Rectal smooth muscle tissue (tissue), 1 donor: ENCODE measurements at regions not wholly inside any gene's neighbourhood (a gene's known extent, or its start where the extent isn't known, plus 50 kb on each side); places are given as distances from the start of the nearest gene placed in this dataset.

Source experiments
- H3K27ac ChIP-seq: one replicate; pipeline ENCODE4 v1.7.0; 2013; ENCODE audit warnings: low read depth, low read length, inconsistent platforms
- H3K27me3 ChIP-seq: one replicate; pipeline ENCODE4 v1.7.0; 2013; ENCODE audit warnings: low read length; ENCODE audit not compliant: control insufficient read depth, insufficient read depth
- H3K36me3 ChIP-seq: one replicate; pipeline ENCODE4 v1.7.0; 2013; ENCODE audit warnings: low read length; ENCODE audit not compliant: control insufficient read depth, insufficient read depth
- H3K4me1 ChIP-seq: one replicate; pipeline ENCODE4 v1.7.0; 2013; ENCODE audit warnings: low read length; ENCODE audit not compliant: control insufficient read depth, insufficient read depth
- H3K4me3 ChIP-seq: one replicate; pipeline ENCODE4 v1.7.0; 2013; ENCODE audit warnings: low read length
- H3K9ac ChIP-seq: one replicate; pipeline ENCODE4 v1.7.0; 2013; ENCODE audit warnings: low read length

DNA sequence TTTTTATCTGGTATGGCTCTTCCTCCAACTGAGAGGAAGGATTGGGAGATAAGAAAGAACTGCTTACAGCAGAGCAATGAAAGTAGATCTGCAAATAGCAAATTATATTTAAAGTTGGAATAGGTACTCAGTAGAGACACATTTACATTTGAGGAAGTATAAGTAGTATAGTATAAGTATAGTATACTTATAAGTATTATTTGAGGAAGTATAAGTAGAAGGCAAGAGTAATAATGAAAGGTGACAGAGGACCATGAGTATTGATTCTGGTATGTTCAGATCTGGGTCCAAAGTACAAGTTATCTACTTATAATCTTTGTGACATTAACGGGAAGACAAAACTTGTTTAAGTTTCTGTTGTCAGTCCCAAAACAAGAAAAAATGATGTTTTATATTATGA lies 527.6 kb upstream of the SORCS1 start:
- Histone ChIP-seq H3K27me3 (no peaks in the 10 kb centered on the region), H3K4me1 (no peaks in the 10 kb centered on the region)

GRCh38 chr10:107689323-107689722 lies 524.8 kb upstream of the SORCS1 start:
- Histone ChIP-seq H3K27me3 (no peaks in the 10 kb centered on the region), H3K4me1 (no peaks in the 10 kb centered on the region), H3K9ac (no peak overlapping the region), H3K27ac (no peak overlapping the region), H3K36me3 (no peaks in the 10 kb centered on the region), H3K4me3 (no peak overlapping the region)

More for the DNA sequence above, 527.6 kb upstream of the SORCS1 start:
- H3K27ac ChIP-seq = no peak overlapping the region
- no peaks in the 10 kb centered on the region for H3K36me3 ChIP-seq
- no peak overlapping the region for H3K4me3 ChIP-seq
- H3K9ac ChIP-seq = no peak overlapping the region

GRCh38 chr10:107687701-107688100 lies 523.2 kb upstream of the SORCS1 start:
- Histone ChIP-seq H3K36me3 (no peaks in the 10 kb centered on the region), H3K4me1 (no peaks in the 10 kb centered on the region), H3K27ac (no peak overlapping the region), H3K27me3 (no peaks in the 10 kb centered on the region), H3K9ac (no peak overlapping the region), H3K4me3 (no peak overlapping the region)

GRCh38 chr10:107686095-107686494 lies 521.6 kb upstream of the SORCS1 start:
- Histone ChIP-seq H3K36me3 (no peaks in the 10 kb centered on the region), H3K4me3 (no peak overlapping the region), H3K27me3 (no peaks in the 10 kb centered on the region), H3K9ac (no peak overlapping the region), H3K27ac (no peak overlapping the region), H3K4me1 (no peaks in the 10 kb centered on the region)

DNA sequence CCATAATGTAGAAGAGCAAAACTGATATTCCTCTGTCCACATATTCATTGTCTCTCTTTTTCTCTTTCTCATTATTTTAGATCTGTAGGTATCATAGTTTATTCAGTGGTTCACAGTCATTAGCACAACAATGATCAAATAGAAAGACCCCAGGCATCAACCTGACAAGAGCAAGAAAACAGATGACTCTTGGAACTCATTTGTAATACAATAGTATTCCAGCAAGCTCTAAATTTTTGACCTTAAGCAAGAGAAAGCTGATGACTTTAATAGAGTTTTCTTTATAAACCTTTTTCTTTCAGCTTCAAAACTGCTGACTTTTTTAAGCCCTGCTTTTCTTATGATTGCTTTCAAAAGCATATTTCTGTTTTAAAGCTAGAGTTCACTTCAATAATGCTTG lies 507.5 kb upstream of the SORCS1 start:
- Histone ChIP-seq H3K27ac (no peak overlapping the region), H3K9ac (no peak overlapping the region), H3K36me3 (no peaks in the 10 kb centered on the region), H3K4me1 (no peaks in the 10 kb centered on the region), H3K4me3 (no peak overlapping the region), H3K27me3 (no peaks in the 10 kb centered on the region)

GRCh38 chr10:107666214-107666613 lies 501.7 kb upstream of the SORCS1 start:
- Histone ChIP-seq H3K27me3 (no peaks in the 10 kb centered on the region), H3K4me1 (no peaks in the 10 kb centered on the region), H3K9ac (no peak overlapping the region), H3K4me3 (no peak overlapping the region), H3K27ac (no peak overlapping the region), H3K36me3 (no peaks in the 10 kb centered on the region)

DNA sequence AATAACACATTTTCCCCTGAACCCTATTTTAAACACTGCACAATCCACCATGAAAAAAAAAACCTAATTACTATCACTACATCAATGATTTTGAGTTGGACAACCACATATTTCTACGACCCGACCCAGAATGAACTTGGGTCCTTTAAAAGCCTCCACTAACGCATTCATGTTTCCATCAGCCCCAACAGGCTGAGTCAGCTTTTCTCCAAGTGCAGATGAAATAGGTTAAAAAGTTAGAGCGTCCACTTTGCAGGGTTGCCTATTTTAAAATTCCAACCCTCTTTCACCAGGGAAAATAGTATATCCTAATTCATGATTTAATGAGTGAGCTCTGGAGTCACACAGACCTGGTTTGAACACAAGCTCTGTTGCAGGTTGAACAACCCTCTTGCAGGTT lies 501.0 kb upstream of the SORCS1 start:
- Histone ChIP-seq H3K9ac (no peak overlapping the region), H3K4me1 (no peaks in the 10 kb centered on the region), H3K36me3 (no peaks in the 10 kb centered on the region), H3K27ac (no peak overlapping the region), H3K4me3 (no peak overlapping the region), H3K27me3 (no peaks in the 10 kb centered on the region)

- no peak overlapping the region for H3K4me3 ChIP-seq
- H3K27me3 ChIP-seq = no peaks in the 10 kb centered on the region
- no peak overlapping the region for H3K9ac ChIP-seq
- no peak overlapping the region for H3K27ac ChIP-seq
- no peaks in the 10 kb centered on the region for H3K4me1 ChIP-seq
- H3K36me3 ChIP-seq = no peaks in the 10 kb centered on the region
Observed at GRCh38 chr10:107657851-107658250, 493.3 kb upstream of the SORCS1 start.

- H3K36me3 ChIP-seq = no peaks in the 10 kb centered on the region
- H3K9ac ChIP-seq = no peak overlapping the region
- H3K27ac ChIP-seq = no peak overlapping the region
- H3K4me3 ChIP-seq = no peak overlapping the region
- H3K4me1 ChIP-seq = no peaks in the 10 kb centered on the region
- no peaks in the 10 kb centered on the region for H3K27me3 ChIP-seq
Observed at GRCh38 chr10:107656932-107657331, 492.4 kb upstream of the SORCS1 start.

DNA sequence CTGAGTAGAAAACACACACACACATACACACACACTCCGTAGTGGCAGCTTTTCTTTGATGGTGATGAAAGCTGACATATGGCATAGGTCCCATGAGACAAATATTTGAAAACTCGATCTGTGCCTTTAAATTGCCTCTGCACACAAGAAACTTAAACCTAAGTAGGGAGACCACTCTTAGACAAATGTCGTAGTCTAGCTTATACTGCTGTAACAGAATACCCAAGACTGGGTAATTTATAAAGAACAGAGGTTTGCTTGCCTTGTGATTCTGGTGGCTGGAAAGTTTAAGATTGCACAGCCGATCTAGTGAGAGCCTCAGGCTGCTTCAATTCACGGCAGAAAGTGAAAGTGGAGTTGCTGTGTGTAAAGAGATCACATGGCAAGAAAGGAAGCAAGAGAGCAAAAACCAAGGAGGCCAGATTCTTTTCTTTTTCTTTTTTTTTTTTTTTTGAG lies 489.4 kb upstream of the SORCS1 start:
- Histone ChIP-seq H3K27ac (peak overlapping the region; percentile 55), H3K9ac (no peak overlapping the region), H3K4me3 (peak overlapping the region; percentile 62)

GRCh38 chr10:107650939-107651338 lies 486.4 kb upstream of the SORCS1 start:
- H3K4me3 ChIP-seq = no peak overlapping the region
- H3K27ac ChIP-seq = no peak overlapping the region
- H3K27me3 ChIP-seq = no peaks in the 10 kb centered on the region
- no peak overlapping the region for H3K9ac ChIP-seq
- no peaks in the 10 kb centered on the region for H3K36me3 ChIP-seq
- H3K4me1 ChIP-seq = no peaks in the 10 kb centered on the region

More for the DNA sequence above, 489.4 kb upstream of the SORCS1 start:
- Histone ChIP-seq H3K27me3 (no peaks in the 10 kb centered on the region), H3K4me1 (no peaks in the 10 kb centered on the region), H3K36me3 (no peaks in the 10 kb centered on the region)

- no peaks in the 10 kb centered on the region for H3K4me1 ChIP-seq
- no peaks in the 10 kb centered on the region for H3K36me3 ChIP-seq
- no peaks in the 10 kb centered on the region for H3K27me3 ChIP-seq
- H3K9ac ChIP-seq = no peak overlapping the region
- H3K27ac ChIP-seq = no peak overlapping the region
- H3K4me3 ChIP-seq = no peak overlapping the region
Observed at GRCh38 chr10:107649249-107649648, 484.7 kb upstream of the SORCS1 start.

GRCh38 chr10:107647462-107647861 lies 483.0 kb upstream of the SORCS1 start:
- Histone ChIP-seq H3K4me3 (no peak overlapping the region), H3K4me1 (no peaks in the 10 kb centered on the region), H3K27ac (no peak overlapping the region), H3K9ac (no peak overlapping the region), H3K27me3 (no peaks in the 10 kb centered on the region), H3K36me3 (no peaks in the 10 kb centered on the region)
